H9 (cell line): ENCODE measurements at regions not wholly inside any gene's neighbourhood (a gene's known extent, or its start where the extent isn't known, plus 50 kb on each side); places are given as distances from the start of the nearest gene placed in this dataset.

ENCODE experiments used
- DNase-seq: peaks from one replicate; pipeline ENCODE4 v3.0.0-alpha.2; 2017
- H2AFZ ChIP-seq: one replicate; pipeline ENCODE4 v1.6.1; 2013; ENCODE audit warnings: mild to moderate bottlenecking, low read length, control low read depth, moderate library complexity
- H2AK5ac ChIP-seq: 2 replicates; pipeline ENCODE4 v1.6.1; 2013; ENCODE audit warnings: low read length, control low read depth, mixed read lengths; ENCODE audit not compliant: insufficient read length
- H2BK120ac ChIP-seq: one replicate; pipeline ENCODE4 v1.6.1; 2013; ENCODE audit warnings: low read depth, mild to moderate bottlenecking, low read length, control low read depth, inconsistent platforms; ENCODE audit not compliant: poor library complexity, severe bottlenecking
- H2BK12ac ChIP-seq: 2 replicates; pipeline ENCODE4 v1.6.1; 2013; ENCODE audit warnings: low read length, control low read depth, mixed read lengths, low read depth; ENCODE audit not compliant: insufficient read length
- H2BK15ac ChIP-seq: 2 replicates; pipeline ENCODE4 v1.6.1; 2013; ENCODE audit warnings: low read depth, low read length, control low read depth
- H2BK20ac ChIP-seq: one replicate; pipeline ENCODE4 v1.6.1; 2013; ENCODE audit warnings: low read depth, mild to moderate bottlenecking, low read length, control low read depth, inconsistent platforms; ENCODE audit not compliant: poor library complexity, severe bottlenecking
- H2BK5ac ChIP-seq: 2 replicates; pipeline ENCODE4 v1.6.1; 2013; ENCODE audit warnings: low read length, control low read depth, mixed read lengths; ENCODE audit not compliant: insufficient read length
- H3K14ac ChIP-seq: 2 replicates; pipeline ENCODE4 v1.6.1; 2013; ENCODE audit warnings: low read length, control low read depth; ENCODE audit not compliant: insufficient read depth
- H3K18ac ChIP-seq: 2 replicates; pipeline ENCODE4 v1.6.1; 2013; ENCODE audit warnings: low read depth, mild to moderate bottlenecking, mixed read lengths, low read length, control low read depth; ENCODE audit not compliant: insufficient read length
- H3K23ac ChIP-seq: 2 replicates; pipeline ENCODE4 v1.6.1; 2013; ENCODE audit warnings: low read length, control low read depth, mixed read lengths, low read depth; ENCODE audit not compliant: insufficient read length
- H3K23me2 ChIP-seq: 2 replicates; pipeline ENCODE4 v1.6.1; 2013; ENCODE audit warnings: low read depth, mild to moderate bottlenecking, mixed read lengths, low read length, control low read depth; ENCODE audit not compliant: insufficient read length, poor library complexity, severe bottlenecking
- H3K27ac ChIP-seq: 2 replicates; pipeline ENCODE4 v1.5.1; 2013; ENCODE audit warnings: low read length, control low read depth, mixed read lengths, low read depth; ENCODE audit not compliant: insufficient read length
- H3K27me3 ChIP-seq: 2 replicates; pipeline ENCODE4 v1.6.1; 2013; ENCODE audit warnings: low read length, control low read depth, inconsistent platforms; ENCODE audit not compliant: insufficient read depth
- H3K4ac ChIP-seq: 2 replicates; pipeline ENCODE4 v1.6.1; 2013; ENCODE audit warnings: low read depth, mild to moderate bottlenecking, control low read depth, inconsistent platforms, low read length, moderate library complexity
- H3K4me1 ChIP-seq: 2 replicates; pipeline ENCODE4 v1.6.1; 2013; ENCODE audit warnings: low read length, control low read depth, inconsistent platforms; ENCODE audit not compliant: insufficient read depth
- H3K4me2 ChIP-seq: 2 replicates; pipeline ENCODE4 v1.6.1; 2013; ENCODE audit warnings: low read length, control low read depth, mixed read lengths; ENCODE audit not compliant: insufficient read length, insufficient read depth
- H3K56ac ChIP-seq: 2 replicates; pipeline ENCODE4 v1.6.1; 2013; ENCODE audit warnings: low read depth, mild to moderate bottlenecking, mixed read lengths, low read length, control low read depth; ENCODE audit not compliant: insufficient read length
- H3K79me1 ChIP-seq: 2 replicates; pipeline ENCODE4 v1.6.1; 2013; ENCODE audit warnings: low read depth, mild to moderate bottlenecking, moderate library complexity, low read length, control low read depth, inconsistent platforms; ENCODE audit not compliant: insufficient read depth, poor library complexity, severe bottlenecking
- H3K79me2 ChIP-seq: 2 replicates; pipeline ENCODE4 v1.6.1; 2013; ENCODE audit warnings: low read length, control low read depth, inconsistent platforms; ENCODE audit not compliant: insufficient read depth
- H3K9ac ChIP-seq: 2 replicates; pipeline ENCODE4 v1.6.1; 2013; ENCODE audit warnings: low read length, control low read depth, mixed read lengths; ENCODE audit not compliant: insufficient read length; ENCODE audit errors: extremely low read depth
- H3K9me3 ChIP-seq: one replicate; pipeline ENCODE4 v1.6.1; 2013; ENCODE audit warnings: low read depth, low read length, inconsistent platforms; ENCODE audit not compliant: control insufficient read depth
- H3T11ph ChIP-seq: one replicate; pipeline ENCODE4 v1.6.1; 2013; ENCODE audit warnings: mild to moderate bottlenecking, low read length, control low read depth, inconsistent platforms
- H4K20me1 ChIP-seq: one replicate; pipeline ENCODE4 v1.6.1; 2013; ENCODE audit not compliant: control insufficient read depth, insufficient read length, insufficient read depth
- H4K5ac ChIP-seq: 2 replicates; pipeline ENCODE4 v1.6.1; 2013; ENCODE audit warnings: low read depth, mild to moderate bottlenecking, mixed read lengths, low read length, control low read depth; ENCODE audit not compliant: insufficient read length
- H4K8ac ChIP-seq: replicated peaks from 2 replicates; pipeline ENCODE4 v1.6.1; 2013; ENCODE audit warnings: low read length, control low read depth, mixed read lengths, low read depth; ENCODE audit not compliant: insufficient read length
- H4K91ac ChIP-seq: 2 replicates; pipeline ENCODE4 v1.6.1; 2013; ENCODE audit warnings: low read depth, mild to moderate bottlenecking, moderate library complexity, mixed read lengths, low read length, control low read depth; ENCODE audit not compliant: insufficient read length
- H3K27ac Mint-ChIP-seq, 3 experiments: 2 replicates in 2 of 3; 3 replicates in 1 of 3; pipeline ENCODE4 v1.8.0; 2020 to 2021; ENCODE audit warnings: mixed read lengths in 3 of 3, mild to moderate bottlenecking in 1 of 3, moderate library complexity in 1 of 3
- H3K27me3 Mint-ChIP-seq: 2 replicates; pipeline ENCODE4 v1.8.0; 2021; ENCODE audit warnings: low read depth, mild to moderate bottlenecking, moderate library complexity, mixed read lengths
- H3K36me3 Mint-ChIP-seq, 3 experiments: 2 replicates in 2 of 3; 3 replicates in 1 of 3; pipeline ENCODE4 v1.8.0; 2020 to 2021; ENCODE audit warnings: low read depth in 3 of 3, mixed read lengths in 3 of 3; ENCODE audit not compliant: insufficient read depth in 1 of 3
- H3K4me1 Mint-ChIP-seq, 2 experiments: 2 replicates each; pipeline ENCODE4 v1.8.0; 2020; ENCODE audit warnings: mixed read lengths in 2 of 2
- H3K4me3 Mint-ChIP-seq, 2 experiments: 2 replicates in 1 of 2; 3 replicates in 1 of 2; pipeline ENCODE4 v1.8.0; 2020 to 2021; ENCODE audit warnings: mild to moderate bottlenecking in 2 of 2, mixed read lengths in 2 of 2, moderate library complexity in 1 of 2
- H3K9me3 Mint-ChIP-seq, 2 experiments: 2 replicates in 1 of 2; 3 replicates in 1 of 2; pipeline ENCODE4 v1.8.0; 2020; ENCODE audit warnings: mild to moderate bottlenecking in 2 of 2, mixed read lengths in 2 of 2, moderate library complexity in 1 of 2
- WGBS: extraction: QIAGEN DNeasy Blood & Tissue Kit; methylation state at CpG from one replicate; pipeline ENCODE4 v1.1.7; 2013; ENCODE audit warnings: missing lambda C conversion rate, low lambda C conversion rate, mixed read lengths; ENCODE audit not compliant: insufficient read length; ENCODE audit errors: extremely low coverage; 5-methylcytosine and 5-hydroxymethylcytosine counted together
- TF ChIP-seq, protein P1 (sequence below): fragments of 200-600 bp; sonication (generic); conservative IDR thresholded peaks from 3 replicates; pipeline ENCODE4 v1.8.0; 2021; ENCODE audit warnings: antibody characterized with exemption, mild to moderate bottlenecking

- no peaks in the 10 kb centered on the region for H3K23me2 ChIP-seq
- H4K20me1 ChIP-seq = no peaks in the 10 kb centered on the region
- H3K27ac ChIP-seq = no peak overlapping the region
- no peak overlapping the region for H3K23ac ChIP-seq
- no peak overlapping the region for H2BK20ac ChIP-seq
- H2AFZ ChIP-seq = no peak overlapping the region
- no peak overlapping the region for H3K4ac ChIP-seq
- no peak overlapping the region for H3K4me2 ChIP-seq
- no peak overlapping the region for H4K5ac ChIP-seq
- no peaks in the 10 kb centered on the region for H3K79me1 ChIP-seq
- H3K18ac ChIP-seq = no peak overlapping the region
- H3K79me2 ChIP-seq = no peaks in the 10 kb centered on the region
- no peak overlapping the region for H4K8ac ChIP-seq
- no peak overlapping the region for H4K91ac ChIP-seq
- no peaks in the 10 kb centered on the region for H3K4me1 ChIP-seq
- Mint-ChIP-seq H3K4me1 (no peaks in the 10 kb centered on the region), H3K27me3 (no peaks in the 10 kb centered on the region; the same call in 1 of the 2 replicates), H3K36me3 (no peaks in the 10 kb centered on the region; a peak in 1 of 7 replicates), H3K9me3 (peaks cover 0 to 1% of the 10 kb centered on the region in 2 experiments; a peak in 3 of 5 replicates), H3K4me3 (no peak overlapping the region), H3K27ac (no peak overlapping the region)
- no peak overlapping the region for H3T11ph ChIP-seq
- H3K14ac ChIP-seq = no peak overlapping the region
- H2AK5ac ChIP-seq = no peak overlapping the region
- no peak overlapping the region for H2BK12ac ChIP-seq
- no CpG with 5 or more reads among the region's 2 CpGs for WGBS
- DNase-seq = no peak
- no peak overlapping the region for H2BK15ac ChIP-seq
- no peak overlapping the region for H2BK120ac ChIP-seq
- H3K56ac ChIP-seq = no peak overlapping the region
- H3K27me3 ChIP-seq = no peaks in the 10 kb centered on the region
- TF ChIP-seq, protein P1, sequence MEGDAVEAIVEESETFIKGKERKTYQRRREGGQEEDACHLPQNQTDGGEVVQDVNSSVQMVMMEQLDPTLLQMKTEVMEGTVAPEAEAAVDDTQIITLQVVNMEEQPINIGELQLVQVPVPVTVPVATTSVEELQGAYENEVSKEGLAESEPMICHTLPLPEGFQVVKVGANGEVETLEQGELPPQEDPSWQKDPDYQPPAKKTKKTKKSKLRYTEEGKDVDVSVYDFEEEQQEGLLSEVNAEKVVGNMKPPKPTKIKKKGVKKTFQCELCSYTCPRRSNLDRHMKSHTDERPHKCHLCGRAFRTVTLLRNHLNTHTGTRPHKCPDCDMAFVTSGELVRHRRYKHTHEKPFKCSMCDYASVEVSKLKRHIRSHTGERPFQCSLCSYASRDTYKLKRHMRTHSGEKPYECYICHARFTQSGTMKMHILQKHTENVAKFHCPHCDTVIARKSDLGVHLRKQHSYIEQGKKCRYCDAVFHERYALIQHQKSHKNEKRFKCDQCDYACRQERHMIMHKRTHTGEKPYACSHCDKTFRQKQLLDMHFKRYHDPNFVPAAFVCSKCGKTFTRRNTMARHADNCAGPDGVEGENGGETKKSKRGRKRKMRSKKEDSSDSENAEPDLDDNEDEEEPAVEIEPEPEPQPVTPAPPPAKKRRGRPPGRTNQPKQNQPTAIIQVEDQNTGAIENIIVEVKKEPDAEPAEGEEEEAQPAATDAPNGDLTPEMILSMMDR = no peak
- H3K9me3 ChIP-seq = no peaks in the 10 kb centered on the region
- no peak overlapping the region for H2BK5ac ChIP-seq
- H3K9ac ChIP-seq = no peak overlapping the region
Measured at GRCh38 chr6:100134703-100135102, 140.7 kb upstream of the MCHR2 start.
